Fibroblast of lung (primary cell): ENCODE measurements at regions not wholly inside any gene's neighbourhood (a gene's known extent, or its start where the extent isn't known, plus 50 kb on each side); places are given as distances from the start of the nearest gene placed in this dataset.

ENCODE experiments used
- DNase-seq, 2 donors: peaks; one replicate each; pipeline versions ENCODE4 v3.0.0 to v3.0.0-alpha.2; 2010; ENCODE audit warnings: low read depth in 2 of 2
- H2AFZ ChIP-seq: 2 replicates; pipeline ENCODE4 v1.5.1; 2012; ENCODE audit warnings: low read length, control low read depth, inconsistent platforms
- H3K27ac ChIP-seq: 2 replicates; pipeline ENCODE4 v1.5.1; 2011; ENCODE audit warnings: low read length, control low read depth; ENCODE audit not compliant: insufficient read depth
- H3K27me3 ChIP-seq: 2 replicates; pipeline ENCODE4 v1.5.1; 2011; ENCODE audit warnings: mild to moderate bottlenecking, low read length; ENCODE audit not compliant: control insufficient read depth, insufficient read depth
- H3K36me3 ChIP-seq: 2 replicates; pipeline ENCODE4 v1.5.1; 2011; ENCODE audit warnings: low read length; ENCODE audit not compliant: control insufficient read depth, insufficient read depth
- H3K4me1 ChIP-seq: 2 replicates; pipeline ENCODE4 v1.5.1; 2011; ENCODE audit warnings: low read length; ENCODE audit not compliant: control insufficient read depth, insufficient read depth; ENCODE audit errors: extremely low read depth
- H3K4me2 ChIP-seq: 2 replicates; pipeline ENCODE4 v1.5.1; 2011; ENCODE audit warnings: low read length, control low read depth; ENCODE audit not compliant: insufficient read depth; ENCODE audit errors: extremely low read depth
- H3K4me3 ChIP-seq, 4 experiments: fragments of 200-600 bp in 1 of 4; sonication (generic) in 1 of 4; replicated peaks in 1 of 4; 2 replicates each; pipeline ENCODE4 v1.5.1; 2011 to 2016; ENCODE audit warnings: low read length in 4 of 4, low read depth in 3 of 4, mild to moderate bottlenecking in 3 of 4, control low read depth in 2 of 4, inconsistent platforms in 1 of 4, mixed read lengths in 1 of 4; ENCODE audit not compliant: insufficient read depth in 1 of 4; ENCODE audit errors: control extremely low read depth in 1 of 4
- H3K79me2 ChIP-seq: 2 replicates; pipeline ENCODE4 v1.5.1; 2012; ENCODE audit warnings: mild to moderate bottlenecking, low read length, inconsistent platforms; ENCODE audit not compliant: control insufficient read depth, insufficient read depth
- H3K9ac ChIP-seq: 2 replicates; pipeline ENCODE4 v1.5.1; 2011; ENCODE audit warnings: mild to moderate bottlenecking, low read length, control low read depth; ENCODE audit not compliant: insufficient read depth
- H3K9me3 ChIP-seq: 2 replicates; pipeline ENCODE4 v1.5.1; 2012; ENCODE audit warnings: low read depth, low read length; ENCODE audit not compliant: control insufficient read depth, insufficient read depth
- H4K20me1 ChIP-seq: 2 replicates; pipeline ENCODE4 v1.5.1; 2011; ENCODE audit warnings: low read length; ENCODE audit not compliant: control insufficient read depth, insufficient read depth; ENCODE audit errors: extremely low read depth
- CTCF ChIP-seq, 2 donors: IDR thresholded peaks in 1 of 2; conservative IDR thresholded peaks in 1 of 2; 1 replicate in 1 of 2; 2 replicates in 1 of 2; pipeline ENCODE4 v1.5.1; 2011 to 2012; ENCODE audit warnings: low read length in 2 of 2, control low read depth in 1 of 2, inconsistent platforms in 1 of 2, low read depth in 1 of 2, mild to moderate bottlenecking in 1 of 2
- EZH2 ChIP-seq: IDR thresholded peaks from 2 replicates; pipeline ENCODE4 v1.5.1; 2012; ENCODE audit warnings: low read length, control low read depth, mild to moderate bottlenecking; ENCODE audit errors: missing control alignments

- Histone ChIP-seq H3K36me3 (no peaks in the 10 kb centered on the region), H3K4me2 (no peak overlapping the region), H3K9ac (no peak overlapping the region), H2AFZ (no peak overlapping the region), H3K27me3 (no peaks in the 10 kb centered on the region), H3K4me1 (no peaks in the 10 kb centered on the region), H4K20me1 (no peaks in the 10 kb centered on the region), H3K27ac (no peak overlapping the region), H3K9me3 (no peaks in the 10 kb centered on the region), H3K4me3 (no peak overlapping the region), H3K79me2 (no peaks in the 10 kb centered on the region)
- DNase-seq, result no peak
- no peak for TF ChIP-seq CTCF (conservative IDR thresholded peaks at IDR 0.05 in 1 of 2, IDR thresholded peaks at IDR 0.05 in 1 of 2; ENCODE audit: low read depth in 1 of 2, low read length in 2 of 2)
- no peak for TF ChIP-seq EZH2
Measured at GRCh38 chr4:106801386-106801785, 234.7 kb downstream of the DKK2 start.

GRCh38 chr4:106796876-106797275 is 239.2 kb downstream of the DKK2 start:
- no peak overlapping the region for H3K27ac ChIP-seq
- no peak for TF ChIP-seq EZH2
- no peak for TF ChIP-seq CTCF (conservative IDR thresholded peaks at IDR 0.05 in 1 of 2, IDR thresholded peaks at IDR 0.05 in 1 of 2; ENCODE audit: low read depth in 1 of 2, low read length in 2 of 2)
- no peaks in the 10 kb centered on the region for H3K9me3 ChIP-seq
- H3K4me1 ChIP-seq, result no peaks in the 10 kb centered on the region
- no peak overlapping the region for H2AFZ ChIP-seq
- H3K4me3 ChIP-seq, result no peak overlapping the region
- H3K9ac ChIP-seq, result no peak overlapping the region
- H3K4me2 ChIP-seq, result no peak overlapping the region
- H3K36me3 ChIP-seq, result no peaks in the 10 kb centered on the region
- no peak for DNase-seq
- no peaks in the 10 kb centered on the region for H3K79me2 ChIP-seq
- no peaks in the 10 kb centered on the region for H3K27me3 ChIP-seq
- no peaks in the 10 kb centered on the region for H4K20me1 ChIP-seq

GRCh38 chr4:106795326-106795725 is 240.8 kb downstream of the DKK2 start:
- no peaks in the 10 kb centered on the region for H4K20me1 ChIP-seq

More at GRCh38 chr4:106795326-106795725, 240.8 kb downstream of the DKK2 start:
- Histone ChIP-seq H3K79me2 (no peaks in the 10 kb centered on the region), H3K4me1 (no peaks in the 10 kb centered on the region), H3K4me2 (no peak overlapping the region), H3K9ac (no peak overlapping the region), H3K4me3 (no peak overlapping the region), H3K9me3 (no peaks in the 10 kb centered on the region), H3K36me3 (no peaks in the 10 kb centered on the region), H2AFZ (no peak overlapping the region), H3K27me3 (no peaks in the 10 kb centered on the region), H3K27ac (no peak overlapping the region)
- no peak for DNase-seq
- no peak for TF ChIP-seq EZH2
- TF ChIP-seq CTCF (conservative IDR thresholded peaks at IDR 0.05 in 1 of 2, IDR thresholded peaks at IDR 0.05 in 1 of 2; ENCODE audit: low read depth in 1 of 2, low read length in 2 of 2), result no peak
